Caco-2 (cell line): ENCODE measurements at regions not wholly inside any gene's neighbourhood (a gene's known extent, or its start where the extent isn't known, plus 50 kb on each side); places are given as distances from the start of the nearest gene placed in this dataset.

ENCODE experiments used
- BruUV-seq: library from RNA; stranded (reverse); fragments of 400-500 nt; replicated peaks from 2 replicates; lab custom pipeline; 2021; lab: Mats Ljungman, UMichigan
- CTCF ChIA-PET: fragments of 300-600 bp; sonication (Branson Sonifier 250); formaldehyde crosslinking; loops from one replicate; lab custom pipeline; 2022; ENCODE audit warnings: antibody characterized with exemption; lab: Charles Lee
- POLR2A ChIA-PET: fragments of 300-600 bp; sonication (Branson Sonifier 250); formaldehyde crosslinking; loops from one replicate; lab custom pipeline; 2022; ENCODE audit warnings: antibody characterized with exemption; lab: Charles Lee
- DNase-seq, 2 experiments: peaks; one replicate each; pipeline versions ENCODE4 v3.0.0 to v3.0.0-alpha.2; 2020 to 2022
- H3K27me3 ChIP-seq: replicated peaks from 2 replicates; pipeline ENCODE4 v1.6.0; 2011; ENCODE audit warnings: low read length; ENCODE audit not compliant: control insufficient read depth, insufficient read depth
- H3K36me3 ChIP-seq: 2 replicates; pipeline ENCODE4 v1.5.1; 2011; ENCODE audit warnings: low read length; ENCODE audit not compliant: control insufficient read depth, insufficient read depth
- H3K4me1 ChIP-seq: fragments of 250-450 bp; sonication (Bioruptor Pico); 2 replicates; pipeline ENCODE4 v1.5.1; 2020; ENCODE audit warnings: mild to moderate bottlenecking
- H3K4me3 ChIP-seq: 2 replicates; pipeline ENCODE4 v1.5.1; 2011; ENCODE audit warnings: low read depth, mild to moderate bottlenecking, control low read depth, low read length
- H3K9me3 ChIP-seq: fragments of 250-450 bp; sonication (Bioruptor Pico); 2 replicates; pipeline ENCODE4 v1.5.1; 2020; ENCODE audit warnings: mild to moderate bottlenecking, moderate library complexity
- H3K27ac Mint-ChIP-seq: one replicate; pipeline ENCODE4 v1.8.0; 2022; ENCODE audit warnings: mixed read lengths; ENCODE audit not compliant: unreplicated experiment
- H3K27me3 Mint-ChIP-seq: one replicate; pipeline ENCODE4 v1.8.0; 2022; ENCODE audit warnings: mixed read lengths; ENCODE audit not compliant: insufficient read depth, unreplicated experiment
- H3K36me3 Mint-ChIP-seq: one replicate; pipeline ENCODE4 v1.8.0; 2022; ENCODE audit warnings: mild to moderate bottlenecking, mixed read lengths; ENCODE audit not compliant: insufficient read depth, unreplicated experiment
- H3K4me1 Mint-ChIP-seq: one replicate; pipeline ENCODE4 v1.8.0; 2022; ENCODE audit warnings: low read depth, mixed read lengths; ENCODE audit not compliant: unreplicated experiment
- H3K4me3 Mint-ChIP-seq: one replicate; pipeline ENCODE4 v1.8.0; 2022; ENCODE audit warnings: mild to moderate bottlenecking, moderate library complexity, mixed read lengths; ENCODE audit not compliant: unreplicated experiment
- H3K9me3 Mint-ChIP-seq: one replicate; pipeline ENCODE4 v1.8.0; 2022; ENCODE audit warnings: mixed read lengths; ENCODE audit not compliant: unreplicated experiment
- intact Hi-C: fragments of 100-400 bp; cut with micrococcal nuclease; formaldehyde crosslinking; loops from one replicate; pipeline ENCODE4 v1.10.0; 2022; ENCODE audit not compliant: unreplicated experiment
- TF ChIP-seq, protein P1 (sequence below), 2 experiments: fragments of 200-600 bp in 1 of 2; IDR thresholded peaks; 1 replicate in 1 of 2; 2 replicates in 1 of 2; pipeline versions ENCODE4 v1.5.1 to v1.8.0; 2011 to 2022; ENCODE audit warnings: antibody characterized with exemption in 1 of 2, control low read depth in 1 of 2, inconsistent platforms in 1 of 2, low read depth in 1 of 2, low read length in 1 of 2, mild to moderate bottlenecking in 1 of 2, moderate library complexity in 1 of 2; ENCODE audit not compliant: insufficient read depth in 1 of 2, severe bottlenecking in 1 of 2, unreplicated experiment in 1 of 2

GRCh38 chr3:28949580-28949979 lies 331.3 kb upstream of the RBMS3 start:
- Mint-ChIP-seq H3K4me1 (no peaks in the 10 kb centered on the region), H3K4me3 (no peak overlapping the region), H3K27ac (no peak overlapping the region), H3K36me3 (no peaks in the 10 kb centered on the region), H3K9me3 (no peaks in the 10 kb centered on the region), H3K27me3 (no peaks in the 10 kb centered on the region)
- no peaks in the 10 kb centered on the region for H3K27me3 ChIP-seq
- no peaks in the 10 kb centered on the region for H3K9me3 ChIP-seq
- no TSS peak for BruUV-seq
- ChIA-PET CTCF (no interaction called here), POLR2A (no interaction called here)
- intact Hi-C loops, result no loop called here
- no peaks in the 10 kb centered on the region for H3K4me1 ChIP-seq
- no peak for DNase-seq
- H3K4me3 ChIP-seq, result no peak overlapping the region
- TF ChIP-seq, protein P1, sequence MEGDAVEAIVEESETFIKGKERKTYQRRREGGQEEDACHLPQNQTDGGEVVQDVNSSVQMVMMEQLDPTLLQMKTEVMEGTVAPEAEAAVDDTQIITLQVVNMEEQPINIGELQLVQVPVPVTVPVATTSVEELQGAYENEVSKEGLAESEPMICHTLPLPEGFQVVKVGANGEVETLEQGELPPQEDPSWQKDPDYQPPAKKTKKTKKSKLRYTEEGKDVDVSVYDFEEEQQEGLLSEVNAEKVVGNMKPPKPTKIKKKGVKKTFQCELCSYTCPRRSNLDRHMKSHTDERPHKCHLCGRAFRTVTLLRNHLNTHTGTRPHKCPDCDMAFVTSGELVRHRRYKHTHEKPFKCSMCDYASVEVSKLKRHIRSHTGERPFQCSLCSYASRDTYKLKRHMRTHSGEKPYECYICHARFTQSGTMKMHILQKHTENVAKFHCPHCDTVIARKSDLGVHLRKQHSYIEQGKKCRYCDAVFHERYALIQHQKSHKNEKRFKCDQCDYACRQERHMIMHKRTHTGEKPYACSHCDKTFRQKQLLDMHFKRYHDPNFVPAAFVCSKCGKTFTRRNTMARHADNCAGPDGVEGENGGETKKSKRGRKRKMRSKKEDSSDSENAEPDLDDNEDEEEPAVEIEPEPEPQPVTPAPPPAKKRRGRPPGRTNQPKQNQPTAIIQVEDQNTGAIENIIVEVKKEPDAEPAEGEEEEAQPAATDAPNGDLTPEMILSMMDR (IDR thresholded peaks at IDR 0.05; ENCODE audit: insufficient read depth in 1 of 2, low read depth in 1 of 2, low read length in 1 of 2, severe bottlenecking in 1 of 2, unreplicated experiment in 1 of 2), result no peak
- no peaks in the 10 kb centered on the region for H3K36me3 ChIP-seq

DNA sequence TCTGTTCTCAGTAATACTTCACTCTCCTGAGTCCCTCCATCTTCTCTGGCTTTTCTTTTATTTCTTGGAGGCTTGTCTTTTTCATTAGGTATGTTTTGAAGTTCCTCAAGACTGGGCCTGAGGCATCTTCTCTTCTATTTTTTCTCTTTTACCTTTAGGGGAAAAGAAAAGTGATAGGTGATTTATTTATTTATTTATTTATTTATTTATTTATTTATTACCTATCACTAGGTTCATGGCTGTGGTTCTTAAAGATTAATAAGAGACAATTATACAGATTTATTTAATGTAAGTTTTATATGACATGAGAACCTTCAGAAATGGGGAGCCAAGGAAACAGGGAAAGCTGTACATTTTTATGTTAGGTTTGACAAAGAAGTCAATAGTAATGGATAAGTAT lies 330.3 kb upstream of the RBMS3 start:
- no peaks in the 10 kb centered on the region for H3K4me1 ChIP-seq
- H3K9me3 ChIP-seq, result no peaks in the 10 kb centered on the region
- no peak overlapping the region for H3K4me3 Mint-ChIP-seq
- BruUV-seq, result no TSS peak
- no peak overlapping the region for H3K4me3 ChIP-seq
- no peaks in the 10 kb centered on the region for H3K36me3 ChIP-seq
- intact Hi-C loops, result no loop called here
- CTCF ChIA-PET, result no interaction called here
- no peaks in the 10 kb centered on the region for H3K4me1 Mint-ChIP-seq
- no peak for DNase-seq
- POLR2A ChIA-PET, result no interaction called here
- no peaks in the 10 kb centered on the region for H3K27me3 Mint-ChIP-seq
- TF ChIP-seq, protein P1 (IDR thresholded peaks at IDR 0.05; ENCODE audit: insufficient read depth in 1 of 2, low read depth in 1 of 2, low read length in 1 of 2, severe bottlenecking in 1 of 2, unreplicated experiment in 1 of 2), result no peak
- no peaks in the 10 kb centered on the region for H3K36me3 Mint-ChIP-seq
- H3K27ac Mint-ChIP-seq, result no peak overlapping the region
- H3K9me3 Mint-ChIP-seq, result no peaks in the 10 kb centered on the region
- no peaks in the 10 kb centered on the region for H3K27me3 ChIP-seq

DNA sequence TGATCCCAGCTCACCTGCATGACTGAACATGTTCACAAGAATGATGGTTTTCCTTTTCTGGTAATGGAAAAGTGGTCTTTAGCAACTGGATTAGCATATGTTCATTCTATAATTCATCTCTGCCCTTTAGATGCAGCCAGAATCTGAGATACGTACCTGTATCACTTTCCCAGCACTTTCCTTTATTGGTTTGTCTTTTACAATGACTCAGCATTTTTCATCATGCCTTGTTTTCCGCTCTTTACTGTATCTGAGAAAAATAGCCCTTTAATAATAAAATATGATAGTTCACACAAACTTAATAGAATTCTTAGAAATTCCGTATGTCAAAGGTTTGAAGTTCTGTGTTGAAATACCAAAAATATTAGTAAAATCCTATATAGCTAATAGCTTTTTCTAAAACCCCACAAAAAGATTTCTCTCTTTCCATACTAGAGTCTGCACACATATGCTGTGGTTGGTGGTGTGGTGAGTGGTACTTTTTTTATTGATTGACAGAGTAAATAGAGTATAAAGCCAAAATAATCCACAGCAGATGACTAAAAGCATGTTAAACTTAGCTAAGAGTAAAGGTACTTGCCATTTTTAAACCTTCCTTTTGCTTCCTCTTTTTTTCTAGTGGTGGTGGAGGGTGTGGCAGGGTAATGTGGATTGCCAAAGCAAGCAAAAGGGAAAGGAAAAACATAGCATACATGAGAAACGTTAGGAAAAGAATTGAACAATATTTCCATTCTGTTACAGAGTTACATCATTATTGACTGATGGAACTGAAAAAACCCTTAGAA lies 328.9 kb upstream of the RBMS3 start:
- Mint-ChIP-seq H3K36me3 (no peaks in the 10 kb centered on the region), H3K4me1 (no peaks in the 10 kb centered on the region), H3K27ac (no peak overlapping the region), H3K9me3 (no peaks in the 10 kb centered on the region), H3K4me3 (no peak overlapping the region), H3K27me3 (no peaks in the 10 kb centered on the region)
- no peak for DNase-seq
- H3K4me3 ChIP-seq, result no peak overlapping the region
- ChIA-PET POLR2A (no interaction called here), CTCF (no interaction called here)
- no peaks in the 10 kb centered on the region for H3K4me1 ChIP-seq
- intact Hi-C loops, result no loop called here
- BruUV-seq, result no TSS peak
- H3K9me3 ChIP-seq, result no peaks in the 10 kb centered on the region
- TF ChIP-seq, protein P1 (IDR thresholded peaks at IDR 0.05; ENCODE audit: insufficient read depth in 1 of 2, low read depth in 1 of 2, low read length in 1 of 2, severe bottlenecking in 1 of 2, unreplicated experiment in 1 of 2), result no peak
- H3K27me3 ChIP-seq, result no peaks in the 10 kb centered on the region
- H3K36me3 ChIP-seq, result no peaks in the 10 kb centered on the region
